MM.1S (cell line): ENCODE measurements at regions not wholly inside any gene's neighbourhood (a gene's known extent, or its start where the extent isn't known, plus 50 kb on each side); places are given as distances from the start of the nearest gene placed in this dataset.
"Not testable (repeated sequence)": the region's sequence is repeated elsewhere in the genome, so short reads cannot be mapped to it uniquely, and the experiment has no call there.

ENCODE experiments used
- CTCF ChIP-seq: fragments of 300-600 bp; sonication (generic); IDR thresholded peaks from 2 replicates; pipeline ENCODE4 v1.5.1; 2016; ENCODE audit warnings: antibody characterized with exemption, low read length, mixed read lengths
- EZH2 ChIP-seq: fragments of 300-600 bp; sonication (generic); optimal IDR thresholded peaks from 2 replicates; pipeline ENCODE3; 2017; ENCODE audit warnings: low read depth, mild to moderate bottlenecking, antibody characterized with exemption, low read length, mixed read lengths
- EZH2phosphoT487 ChIP-seq: fragments of 300-600 bp; sonication (generic); IDR thresholded peaks from 2 replicates; pipeline ENCODE4 v1.6.1; 2018; ENCODE audit warnings: antibody characterized with exemption, low read length

- not testable (repeated sequence) for TF ChIP-seq CTCF, EZH2, EZH2phosphoT487
Measured at GRCh38 chr1:143838598-143838929, 133.2 kb downstream of the FAM72C start.
